ENCODE measurements at regions not wholly inside any gene's neighbourhood (a gene's known extent, or its start where the extent isn't known, plus 50 kb on each side); places are given as distances from the start of the nearest gene placed in this dataset.

DNA sequence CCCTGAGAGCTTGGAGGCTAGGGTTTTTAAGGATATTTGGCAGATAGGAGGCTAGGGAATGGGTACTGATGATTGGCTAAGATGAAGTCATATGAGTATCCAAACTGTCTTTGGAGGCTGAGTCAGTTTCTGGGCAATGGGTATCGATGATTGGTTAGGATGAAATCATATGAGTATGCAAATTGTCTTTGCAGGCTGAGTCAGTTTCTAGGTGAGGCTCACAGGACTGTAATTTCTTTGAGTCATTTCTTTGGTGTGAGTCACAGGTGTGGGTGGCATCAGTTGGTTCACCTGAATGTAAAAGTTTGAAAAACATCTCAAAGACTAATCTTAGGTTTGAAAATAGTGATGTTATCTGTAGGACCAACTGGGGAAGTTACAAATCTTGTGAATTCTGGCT, 1068.0 kb downstream of the NR2F1-AS1 start:
- TF ChIP-seq TEAD4 (IDR thresholded peaks at IDR 0.05): no peak
- TF ChIP-seq TCF12 (IDR thresholded peaks at IDR 0.05; ENCODE audit: low read depth): no peak
- no peak for TF ChIP-seq TAF1 (IDR thresholded peaks at IDR 0.05; ENCODE audit: low read depth)
- TF ChIP-seq EGR1 (IDR thresholded peaks at IDR 0.05): no peak
